HG03378 (cell line): ENCODE measurements at regions not wholly inside any gene's neighbourhood (a gene's known extent, or its start where the extent isn't known, plus 50 kb on each side); places are given as distances from the start of the nearest gene placed in this dataset.
A peak's percentile ranks its signal among the peaks of the same experiment; 100 is the strongest.

Experiments
- ATAC-seq: cut with Tn5 transposase; IDR thresholded peaks from one replicate; pipeline ENCODE4 v1.9.1; 2021; ENCODE audit warnings: mild to moderate bottlenecking, moderate library complexity; ENCODE audit not compliant: unreplicated experiment

DNA sequence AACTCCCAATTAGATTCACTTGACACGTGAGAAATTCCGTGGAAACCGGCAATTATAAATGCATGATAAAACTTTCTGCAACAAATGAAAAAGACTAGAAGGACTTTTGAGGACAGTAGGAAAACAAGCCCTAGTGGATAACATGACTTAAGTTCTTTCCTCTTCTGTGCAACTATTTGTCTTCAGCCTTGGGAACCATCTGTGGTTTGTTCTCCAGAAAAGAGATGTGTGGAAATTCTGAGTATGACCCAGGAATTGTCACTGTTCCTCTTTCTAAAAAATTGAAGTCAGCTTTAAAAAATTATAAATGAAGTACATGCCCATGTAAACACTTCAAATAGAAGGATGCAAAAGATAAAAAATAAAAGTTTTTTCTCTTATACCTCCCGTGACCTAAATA lies 128.6 kb upstream of the SVIL start:
- ATAC-seq: no peak

GRCh38 chr10:29761916-29762315 lies 127.1 kb upstream of the SVIL start:
- ATAC-seq: no peak

DNA sequence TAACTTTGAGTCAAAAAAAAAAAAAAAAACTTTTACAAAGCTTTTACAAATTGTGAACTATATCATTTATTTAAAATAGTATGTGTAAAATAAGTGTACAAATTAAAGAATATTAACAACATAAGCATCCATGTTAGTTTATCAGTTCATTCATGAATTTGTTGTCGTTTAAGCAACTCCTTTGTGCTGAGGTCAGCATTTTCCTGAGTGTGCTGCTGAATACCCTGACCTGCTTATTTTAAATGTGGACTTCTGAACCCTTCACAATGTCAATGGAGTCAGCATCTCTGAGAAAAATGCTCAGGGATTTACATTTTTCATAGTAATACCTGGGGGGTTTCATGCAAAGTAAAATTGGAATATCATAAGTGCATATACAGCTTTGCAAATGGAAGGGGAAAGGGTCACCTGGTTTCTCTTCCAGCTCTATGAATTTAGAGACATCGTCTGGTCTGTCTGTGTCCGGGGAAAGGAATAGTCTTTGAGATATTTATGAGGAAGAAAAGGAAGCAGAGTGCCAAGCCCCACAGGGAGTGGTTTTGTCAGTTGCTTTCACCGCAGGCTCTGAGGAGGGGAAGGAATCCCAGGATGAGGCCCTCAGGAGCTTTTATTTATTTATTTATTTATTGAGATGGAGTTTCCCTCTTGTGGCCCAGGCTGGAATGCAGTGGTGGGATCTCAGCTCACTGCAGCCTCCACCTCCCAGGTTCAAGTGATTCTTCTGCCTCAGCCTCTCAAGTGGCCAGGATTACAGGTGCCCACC lies 125.5 kb upstream of the SVIL start:
- ATAC-seq: no peak

- ATAC-seq: no peak
These were observed 123.0 kb upstream of the SVIL start for GRCh38 chr10:29757551-29758297.

DNA sequence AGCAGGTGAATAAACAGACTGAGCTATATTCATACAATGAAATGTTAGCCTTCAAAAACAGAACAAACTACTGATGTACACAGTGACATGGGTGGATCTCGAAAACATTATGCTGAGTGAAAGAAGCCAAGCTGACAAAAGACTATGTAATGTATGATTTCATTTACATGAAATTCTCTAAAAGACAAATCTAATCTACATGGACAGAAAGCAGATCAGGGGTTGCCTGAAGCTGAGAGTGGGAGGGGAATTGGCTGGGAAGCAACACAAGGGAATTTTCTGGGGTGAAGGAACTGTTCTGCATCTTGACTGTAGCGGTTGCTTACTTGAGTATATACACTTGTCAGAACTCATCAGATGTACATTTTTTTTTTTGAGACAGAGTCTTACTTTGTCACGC lies 121.7 kb upstream of the SVIL start:
- ATAC-seq: no peak

- no peak for ATAC-seq
These were observed 118.5 kb upstream of the SVIL start for GRCh38 chr10:29753283-29753682.

DNA sequence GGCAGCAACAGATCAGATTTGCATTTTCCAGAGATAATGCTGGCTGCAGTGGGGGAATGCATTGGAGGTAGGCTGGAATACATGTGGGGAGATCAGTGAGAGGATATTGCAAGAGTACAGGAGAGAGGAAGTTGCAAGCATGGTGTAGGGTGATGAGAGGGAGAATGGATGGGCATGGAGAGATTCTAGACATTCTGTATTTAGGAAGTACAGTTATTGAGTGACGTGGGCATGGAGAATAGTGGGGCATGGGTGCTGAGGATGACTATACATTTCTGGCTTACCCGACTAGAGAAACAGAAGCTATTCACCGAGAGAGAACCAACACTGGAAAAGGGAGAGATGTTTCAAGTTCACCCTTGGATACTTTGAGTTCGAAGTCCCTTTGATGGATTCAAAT lies 116.9 kb upstream of the SVIL start:
- ATAC-seq: no peak

GRCh38 chr10:29751240-29751639 lies 116.5 kb upstream of the SVIL start:
- ATAC-seq: no peak

- ATAC-seq: no peak
These were observed 114.4 kb upstream of the SVIL start for GRCh38 chr10:29749150-29749549.

DNA sequence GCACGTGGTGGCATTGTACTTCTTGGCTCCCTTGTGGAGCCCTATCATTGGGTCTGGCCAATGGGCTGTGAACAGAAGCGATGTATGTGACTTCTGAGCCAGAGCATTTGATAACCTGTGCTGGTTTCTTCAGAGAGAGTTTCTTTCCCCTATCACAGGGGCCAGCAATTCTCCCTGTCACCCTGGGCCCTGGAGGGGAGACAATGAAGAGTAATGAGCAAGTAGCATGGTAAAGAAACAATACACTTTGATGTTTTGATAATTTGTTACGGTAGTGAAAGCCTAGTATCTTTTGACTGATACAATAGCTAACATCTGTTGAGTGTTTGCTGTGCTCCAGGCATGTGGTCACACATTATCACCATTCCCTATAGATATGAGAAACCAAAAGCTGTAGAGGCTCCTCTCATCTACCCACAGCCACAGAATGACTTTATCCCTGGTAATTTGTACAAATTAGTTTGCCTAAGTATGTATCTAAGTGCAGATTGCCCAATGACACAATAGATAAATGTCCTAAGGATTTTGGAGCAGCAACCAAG lies 113.4 kb upstream of the SVIL start:
- no peak for ATAC-seq

- no peak for ATAC-seq
These were observed 111.5 kb upstream of the SVIL start for GRCh38 chr10:29746080-29746797.

- no peak for ATAC-seq
These were observed 106.3 kb upstream of the SVIL start for GRCh38 chr10:29740981-29741545.

DNA sequence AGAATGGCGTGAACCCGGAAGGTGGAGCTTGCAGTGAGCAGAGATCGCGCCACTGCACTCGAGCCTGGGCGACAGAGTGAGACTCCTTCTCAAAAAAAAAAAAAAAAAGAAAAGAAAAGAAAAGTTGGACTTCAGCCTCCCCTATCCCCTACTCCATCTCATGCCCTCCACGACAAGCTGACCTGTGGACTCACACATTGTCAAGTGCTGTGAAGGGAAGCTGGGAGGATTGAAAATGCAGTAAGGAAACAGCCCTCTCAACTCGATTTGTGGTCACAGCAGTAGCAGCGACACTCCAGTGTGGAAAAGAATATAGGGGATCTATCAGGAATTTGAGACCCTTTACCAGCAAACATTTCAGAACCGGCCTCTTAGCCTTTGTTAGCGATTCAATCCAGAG lies 103.6 kb upstream of the SVIL start:
- no peak for ATAC-seq

- no peak for ATAC-seq
These were observed 102.4 kb upstream of the SVIL start for GRCh38 chr10:29737074-29737593.

DNA sequence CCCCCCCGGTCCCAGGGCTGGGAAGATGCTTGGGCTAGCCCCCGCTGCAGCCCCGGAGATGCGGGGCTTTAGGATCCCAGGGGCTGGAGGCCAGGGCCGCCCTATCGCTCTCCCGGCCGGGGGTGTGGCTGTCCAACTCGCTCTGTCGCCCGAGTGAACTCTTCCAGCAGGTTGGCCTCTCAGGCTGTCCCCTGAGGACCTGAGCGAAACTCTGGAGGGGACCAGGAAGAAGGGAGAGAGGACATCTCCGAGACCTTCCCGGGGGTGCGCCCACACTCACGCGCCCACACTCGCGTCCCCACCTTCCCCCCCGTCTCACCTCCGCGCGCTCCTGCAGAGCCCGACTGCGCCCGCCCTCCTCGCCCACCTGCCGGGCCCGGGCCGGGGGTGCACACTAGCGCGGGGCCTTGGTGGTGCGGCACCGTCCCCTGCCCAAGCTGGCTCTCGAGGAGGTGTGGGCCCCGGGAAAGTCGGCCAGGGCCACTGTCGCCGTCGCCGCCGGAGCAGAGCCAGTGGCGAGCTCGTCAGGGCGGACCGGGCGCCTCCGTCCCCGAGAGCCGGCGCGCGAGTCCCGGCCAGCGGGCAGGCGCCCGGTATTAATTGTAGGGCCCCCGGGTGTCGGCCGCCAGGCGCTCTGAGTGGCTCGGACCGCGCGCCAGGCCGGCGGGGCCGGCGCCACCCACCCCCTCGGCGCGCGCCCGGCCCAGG lies 101.7 kb upstream of the SVIL start:
- ATAC-seq: no peak

DNA sequence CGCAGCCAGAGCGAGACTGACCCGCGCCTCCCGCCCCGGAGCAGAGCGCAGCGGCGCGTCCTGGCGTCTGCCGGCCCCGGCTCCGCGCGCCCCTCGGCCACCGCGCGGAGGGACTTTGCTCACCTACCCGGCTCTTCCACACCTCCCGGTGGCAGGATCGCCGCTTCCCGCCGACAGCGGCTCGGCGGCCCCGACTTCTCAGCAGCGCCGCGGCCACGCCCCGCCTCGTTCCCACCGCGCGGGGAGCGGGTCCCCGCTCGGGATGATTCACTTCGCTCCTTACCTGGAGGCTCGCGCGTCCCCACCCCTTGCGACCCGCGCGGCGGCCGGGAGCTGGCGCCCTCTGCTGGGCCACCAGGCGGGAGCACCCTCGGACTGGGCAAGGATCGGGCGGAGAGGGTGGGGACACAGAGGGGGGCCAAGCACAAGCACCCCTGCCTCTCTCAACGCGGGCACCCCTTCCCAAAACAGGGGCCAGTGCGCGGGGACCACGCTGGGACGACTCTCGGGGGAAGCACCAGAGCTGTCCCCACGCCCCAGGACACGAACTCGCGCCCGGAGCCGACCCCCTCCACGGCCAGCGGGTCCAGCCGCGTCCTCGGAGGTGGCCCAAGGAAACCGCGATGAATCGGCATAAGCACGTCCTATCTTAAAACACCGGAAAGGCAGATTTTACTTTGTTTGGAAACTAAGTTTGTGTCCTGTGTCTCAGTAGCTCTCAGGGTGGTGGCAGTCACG lies 101.0 kb upstream of the SVIL start:
- peak; percentile 65 for ATAC-seq

GRCh38 chr10:29734962-29735627 lies 100.3 kb upstream of the SVIL start:
- ATAC-seq: peak; percentile 33

DNA sequence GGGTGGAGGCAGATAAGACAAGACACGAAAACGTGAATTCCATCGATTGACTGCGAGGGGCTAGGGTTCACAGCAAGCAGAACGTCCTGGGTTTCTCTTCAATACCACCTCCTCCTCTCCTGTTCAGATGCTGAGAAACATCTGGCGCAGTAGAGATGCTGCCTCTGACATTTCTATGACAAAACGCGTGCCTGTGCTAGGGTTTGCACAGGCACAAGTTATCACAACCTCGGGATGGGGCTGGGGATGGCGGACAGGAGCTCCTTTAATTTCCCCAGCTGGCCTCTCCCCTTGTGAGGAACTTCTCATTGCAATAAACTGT lies 99.8 kb upstream of the SVIL start:
- no peak for ATAC-seq

DNA sequence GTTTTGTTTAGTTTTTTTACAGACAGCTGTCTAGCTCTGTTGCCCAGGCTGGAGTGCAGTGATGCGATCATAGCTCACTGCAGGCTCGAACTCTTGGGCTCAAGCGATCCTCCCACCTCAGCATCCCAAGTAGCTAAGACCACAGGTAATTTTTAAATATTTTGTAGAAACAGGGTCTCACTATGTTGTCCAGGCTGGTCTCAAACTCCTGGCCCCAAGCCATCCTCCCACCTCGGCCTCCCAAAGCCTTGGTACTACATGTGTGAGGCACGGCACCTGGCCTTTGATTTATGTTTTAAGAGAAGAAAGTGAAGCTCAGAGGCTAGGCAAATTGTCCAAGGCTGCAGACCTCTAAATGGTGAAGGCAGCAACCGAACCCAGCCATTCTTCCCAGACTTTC lies 98.6 kb upstream of the SVIL start:
- no peak for ATAC-seq
